Activated CD4-positive, alpha-beta T cell treated with anti-CD3 and anti-CD28 coated beads, Interleukin-2, amount 50 U/mL, for 48 hours (primary cell): ENCODE measurements at regions not wholly inside any gene's neighbourhood (a gene's known extent, or its start where the extent isn't known, plus 50 kb on each side); places are given as distances from the start of the nearest gene placed in this dataset.

Experiments
- DNase-seq, 2 experiments: peaks; one replicate each; pipeline ENCODE4 v3.0.0-alpha.2; 2020

GRCh38 chr16:5446623-5447240 is 349.1 kb upstream of the EEF2KMT start:
- no peak for DNase-seq

- DNase-seq, result no peak
These were observed 346.6 kb upstream of the EEF2KMT start for GRCh38 chr16:5444189-5444588.

DNA sequence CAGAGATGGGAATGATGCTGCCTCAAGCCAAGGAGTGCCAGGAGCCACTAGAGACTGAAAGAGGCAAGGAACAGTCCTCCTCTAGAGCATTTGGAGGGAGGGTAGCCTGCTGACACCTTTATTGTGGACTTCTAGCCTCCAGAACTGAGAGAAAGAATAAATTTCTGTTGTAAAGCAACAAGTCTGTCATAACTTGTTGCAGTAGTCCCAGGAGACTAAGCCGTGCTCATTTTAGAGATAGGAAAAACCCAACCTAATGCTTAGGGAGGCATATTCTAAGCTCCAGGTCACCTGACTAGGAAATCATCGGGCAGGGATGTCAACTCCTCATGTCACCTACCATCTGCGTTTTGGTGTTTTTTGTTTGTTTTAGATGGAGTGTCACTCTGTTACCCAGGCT is 345.4 kb upstream of the EEF2KMT start:
- no peak for DNase-seq

- no peak for DNase-seq
These were observed 344.5 kb upstream of the EEF2KMT start for GRCh38 chr16:5442054-5442453.

GRCh38 chr16:5438591-5438990 is 341.0 kb upstream of the EEF2KMT start:
- no peak for DNase-seq

GRCh38 chr16:5433587-5433986 is 336.0 kb upstream of the EEF2KMT start:
- DNase-seq, result no peak

DNA sequence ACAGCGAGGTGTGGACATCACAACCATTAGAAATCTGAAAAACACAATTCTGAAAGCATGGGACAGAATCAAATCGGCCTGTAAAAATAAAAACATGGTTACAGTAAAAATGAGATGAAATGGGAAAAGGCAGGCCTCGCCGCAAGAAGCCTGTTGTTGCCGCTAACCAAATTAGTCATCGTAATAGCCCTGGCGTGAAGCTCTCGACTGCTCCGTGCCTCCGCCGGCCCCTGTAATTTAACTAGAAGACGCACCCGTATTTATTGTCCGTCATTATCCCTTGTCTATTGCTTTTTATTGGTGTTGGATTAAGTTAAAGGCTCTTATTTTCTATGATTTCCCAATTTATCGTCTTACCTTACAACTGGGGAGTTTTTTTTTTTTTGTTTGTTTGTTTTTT is 334.6 kb upstream of the EEF2KMT start:
- no peak for DNase-seq

DNA sequence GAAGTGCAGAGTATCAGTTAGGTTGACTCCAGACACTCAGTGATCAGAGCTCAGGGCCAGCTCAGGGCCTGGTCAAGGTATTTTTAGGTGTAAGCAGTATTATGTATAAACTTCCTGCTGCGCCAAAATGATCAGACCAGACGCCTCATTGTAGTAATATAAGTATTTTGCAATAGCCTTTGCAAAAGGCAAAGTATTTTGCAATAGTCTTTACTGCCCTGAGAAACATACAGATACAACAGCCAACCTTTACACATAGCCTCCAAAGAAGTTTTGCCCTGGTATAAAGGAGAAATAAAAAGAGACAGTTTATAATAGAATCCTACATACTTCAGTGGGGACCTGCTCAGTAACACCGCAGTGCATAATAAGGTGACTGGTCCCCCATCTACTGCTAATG is 333.0 kb upstream of the EEF2KMT start:
- DNase-seq, result no peak

- no peak for DNase-seq
These were observed 331.3 kb upstream of the EEF2KMT start for GRCh38 chr16:5428932-5429331.

DNA sequence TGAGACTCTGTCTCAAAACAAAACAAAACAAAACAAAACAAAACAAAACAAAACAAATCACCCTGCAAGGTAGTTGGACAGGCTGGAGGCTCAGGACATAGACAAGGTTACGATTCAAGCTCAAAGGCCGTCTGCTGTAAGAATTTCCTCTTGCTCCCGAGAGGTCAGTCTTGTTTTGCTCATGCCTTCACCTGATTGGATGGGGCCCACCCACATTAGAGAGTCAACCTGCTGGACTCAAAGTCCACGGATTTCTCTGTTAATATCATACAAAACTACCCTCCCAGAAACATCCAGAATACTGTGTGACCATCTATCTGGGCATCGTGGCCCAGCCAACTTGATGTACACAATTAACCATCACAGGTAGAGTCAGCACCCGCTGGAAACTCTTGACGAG is 330.0 kb upstream of the EEF2KMT start:
- DNase-seq, result no peak

DNA sequence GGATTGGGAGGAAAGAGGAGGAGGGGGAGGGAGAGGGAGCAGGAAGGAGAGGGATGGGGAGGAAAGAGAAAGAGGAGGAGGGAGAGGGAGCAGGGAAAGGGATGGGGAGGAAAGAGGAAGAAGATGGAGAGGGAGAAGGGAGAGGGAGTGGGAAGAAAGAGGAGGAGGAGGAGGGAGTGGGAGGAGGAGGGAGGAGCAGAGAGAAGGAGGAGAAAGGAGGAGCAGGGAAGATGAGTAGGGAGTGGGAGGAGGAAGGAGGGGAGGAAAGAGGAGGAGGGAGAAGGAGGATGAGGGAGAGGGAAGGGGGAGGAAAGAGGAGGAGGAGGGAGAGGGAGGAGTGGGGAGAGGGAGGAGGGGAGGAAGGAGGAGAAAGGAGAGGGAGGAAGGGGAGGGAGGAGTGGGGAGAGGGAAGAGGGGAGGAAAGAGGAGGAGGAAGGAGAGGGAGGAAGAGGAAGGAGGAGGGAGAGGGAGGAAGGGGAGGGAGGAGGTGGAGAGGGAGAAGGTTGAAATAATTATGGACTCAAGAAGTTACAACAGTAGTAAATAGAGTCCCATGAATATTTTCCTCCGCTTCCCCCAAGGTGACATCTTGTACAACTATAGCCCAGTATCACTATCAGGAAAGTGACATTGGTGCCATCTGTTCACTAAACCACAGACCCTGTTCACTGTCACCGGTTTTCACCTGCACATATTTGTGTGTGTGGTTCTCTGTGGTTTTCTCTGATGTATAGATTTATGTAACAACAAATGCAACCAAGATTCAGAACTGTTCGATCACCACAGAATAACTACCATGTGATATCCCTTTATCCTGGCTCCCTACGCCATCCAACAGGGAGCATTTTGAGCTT is 325.3 kb upstream of the EEF2KMT start:
- DNase-seq, result no peak

DNA sequence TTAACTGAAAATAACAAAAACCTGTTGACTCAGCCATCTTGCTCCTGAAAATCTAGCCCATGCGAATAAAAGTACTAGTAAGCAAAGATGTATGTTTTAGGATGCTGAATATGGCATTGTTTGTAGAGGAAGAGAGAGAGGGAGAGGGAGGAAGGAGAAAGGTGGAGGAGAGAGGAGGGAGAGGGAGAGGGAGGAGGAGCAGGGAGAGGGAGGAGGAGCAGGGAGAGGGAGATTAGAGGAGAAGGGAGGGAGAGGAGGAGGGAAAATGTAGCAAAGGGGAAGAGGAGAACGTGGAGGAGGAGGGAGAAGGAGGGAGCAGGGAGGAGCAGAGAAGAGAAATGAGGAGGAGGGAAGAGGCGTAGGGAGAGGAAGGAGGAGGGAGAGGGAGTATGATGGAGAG is 324.5 kb upstream of the EEF2KMT start:
- DNase-seq, result no peak

GRCh38 chr16:5416013-5416412 is 318.4 kb upstream of the EEF2KMT start:
- DNase-seq, result no peak

- DNase-seq, result no peak
These were observed 317.5 kb upstream of the EEF2KMT start for GRCh38 chr16:5415123-5415522.

GRCh38 chr16:5412731-5413130 is 315.1 kb upstream of the EEF2KMT start:
- DNase-seq, result no peak

- no peak for DNase-seq
These were observed 300.6 kb upstream of the EEF2KMT start for GRCh38 chr16:5398203-5398602.

GRCh38 chr16:5396880-5397279 is 299.3 kb upstream of the EEF2KMT start:
- DNase-seq, result no peak

GRCh38 chr16:5393070-5393469 is 295.5 kb upstream of the EEF2KMT start:
- no peak for DNase-seq

DNA sequence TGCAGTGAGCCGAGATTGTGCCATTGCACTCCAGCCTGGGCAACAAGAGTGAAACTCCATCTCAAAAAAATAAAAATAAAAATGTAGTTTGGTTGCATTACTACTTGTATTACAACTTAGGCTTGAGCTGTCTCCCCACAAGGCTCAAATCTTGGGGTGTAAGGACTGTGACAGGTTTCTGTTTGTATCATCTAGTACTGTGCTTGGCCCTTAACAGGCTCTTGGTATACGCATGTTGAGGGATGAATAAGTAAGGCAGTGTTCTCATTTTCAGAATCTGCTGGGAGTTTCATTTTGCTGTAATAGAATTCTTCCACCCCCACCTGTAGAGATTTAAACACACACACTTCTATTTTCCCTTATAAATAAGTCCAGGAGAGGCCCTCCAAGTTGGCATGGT is 289.4 kb upstream of the EEF2KMT start:
- DNase-seq, result no peak

- no peak for DNase-seq
These were observed 288.2 kb upstream of the EEF2KMT start for GRCh38 chr16:5385811-5386210.

GRCh38 chr16:5385115-5385514 is 287.5 kb upstream of the EEF2KMT start:
- no peak for DNase-seq

GRCh38 chr16:5383737-5384136 is 286.1 kb upstream of the EEF2KMT start:
- no peak for DNase-seq

DNA sequence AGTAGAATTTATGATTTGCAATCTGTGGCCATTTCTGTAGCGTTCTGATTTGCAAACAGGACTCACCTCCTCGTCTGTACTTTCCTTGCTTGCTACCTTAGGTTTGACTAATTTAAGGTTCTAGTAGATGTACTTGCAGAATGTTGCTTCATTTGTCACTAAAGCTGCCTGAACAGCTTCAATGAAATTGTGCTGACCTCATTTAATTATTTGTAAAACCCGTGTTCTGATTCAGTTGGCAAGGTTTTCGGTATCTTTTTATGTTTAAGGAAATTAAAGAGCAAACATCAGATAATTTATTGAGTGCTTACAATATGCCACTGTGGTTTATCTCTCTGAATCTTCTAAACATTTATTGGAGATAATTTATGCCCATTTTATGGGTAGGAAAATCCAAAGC is 284.9 kb upstream of the EEF2KMT start:
- DNase-seq, result no peak

DNA sequence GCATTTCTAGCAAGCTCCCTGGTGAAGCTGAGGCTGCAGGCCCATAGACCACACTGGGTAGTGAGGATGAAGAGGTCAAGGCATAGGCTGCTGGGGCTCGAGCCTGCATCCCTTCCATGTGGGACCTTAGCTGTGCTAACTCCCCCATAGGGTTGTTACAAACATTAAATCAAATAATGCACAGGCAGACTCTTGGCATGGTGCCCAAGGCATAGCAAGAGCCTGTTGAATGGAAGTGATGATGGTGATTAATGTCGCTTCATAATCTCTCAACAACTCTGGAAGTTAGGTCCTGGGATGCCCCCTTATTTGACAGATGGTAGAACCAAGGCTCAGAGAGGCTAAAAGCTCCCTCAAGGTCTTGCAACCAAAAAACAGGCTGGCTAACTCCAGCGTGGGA is 283.9 kb upstream of the EEF2KMT start:
- no peak for DNase-seq

DNA sequence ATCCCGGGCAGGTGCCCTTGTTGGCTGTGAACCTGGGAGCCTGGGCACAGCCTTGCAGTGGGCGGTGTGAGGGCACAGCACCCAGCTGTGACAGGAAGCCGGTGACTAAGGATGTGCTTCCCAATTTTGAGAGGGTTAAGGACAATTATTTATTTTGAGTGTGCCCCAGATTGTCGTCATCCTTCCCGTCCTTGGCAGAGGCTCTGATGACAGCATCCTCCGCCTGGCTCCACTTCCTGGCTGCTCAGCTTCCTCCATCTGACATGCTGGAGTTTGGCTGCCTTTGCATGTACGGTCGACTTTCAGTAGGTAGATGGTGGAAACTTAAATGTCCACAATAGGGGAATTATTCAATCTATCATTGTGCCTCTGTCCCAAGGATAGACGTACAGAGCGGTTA is 282.4 kb upstream of the EEF2KMT start:
- no peak for DNase-seq
